Parathyroid adenoma (tissue), 2 donors: ENCODE measurements at regions not wholly inside any gene's neighbourhood (a gene's known extent, or its start where the extent isn't known, plus 50 kb on each side); places are given as distances from the start of the nearest gene placed in this dataset.

Source experiments
- H2AFZ ChIP-seq: fragments of 300-600 bp; sonication (generic); one replicate; pipeline ENCODE4 v1.7.0; 2017; ENCODE audit warnings: antibody characterized with exemption, mild to moderate bottlenecking
- H3K27ac ChIP-seq: fragments of 300-600 bp; sonication (generic); one replicate; pipeline ENCODE4 v1.7.0; 2017
- H3K27me3 ChIP-seq: fragments of 300-600 bp; sonication (generic); one replicate; pipeline ENCODE4 v1.7.0; 2017; ENCODE audit warnings: low read length; ENCODE audit not compliant: control insufficient read depth, insufficient read depth
- H3K36me3 ChIP-seq: fragments of 300-600 bp; sonication (generic); one replicate; pipeline ENCODE4 v1.7.0; 2017; ENCODE audit warnings: low read length; ENCODE audit not compliant: control insufficient read depth, insufficient read depth
- H3K4me1 ChIP-seq: fragments of 300-600 bp; sonication (generic); one replicate; pipeline ENCODE4 v1.7.0; 2017; ENCODE audit warnings: control low read depth
- H3K4me2 ChIP-seq: fragments of 300-600 bp; sonication (generic); one replicate; pipeline ENCODE4 v1.7.0; 2017; ENCODE audit warnings: low read length
- H3K4me3 ChIP-seq: fragments of 300-600 bp; sonication (generic); one replicate; pipeline ENCODE4 v1.7.0; 2017; ENCODE audit warnings: low read depth, low read length
- H3K79me2 ChIP-seq: fragments of 300-600 bp; sonication (generic); one replicate; pipeline ENCODE4 v1.7.0; 2017; ENCODE audit warnings: control low read depth
- H3K9ac ChIP-seq: fragments of 300-600 bp; sonication (generic); one replicate; pipeline ENCODE4 v1.7.0; 2017; ENCODE audit warnings: mild to moderate bottlenecking
- H3K9me3 ChIP-seq: fragments of 300-600 bp; sonication (generic); one replicate; pipeline ENCODE4 v1.7.0; 2017; ENCODE audit warnings: low read length; ENCODE audit not compliant: control insufficient read depth
- TF ChIP-seq, protein P1 (sequence below): fragments of 300-600 bp; sonication (generic); IDR thresholded peaks from one replicate; pipeline ENCODE4 v1.7.0; 2017; ENCODE audit warnings: antibody characterized with exemption, mild to moderate bottlenecking
- donor health status: primary hyperparathyroidism.

DNA sequence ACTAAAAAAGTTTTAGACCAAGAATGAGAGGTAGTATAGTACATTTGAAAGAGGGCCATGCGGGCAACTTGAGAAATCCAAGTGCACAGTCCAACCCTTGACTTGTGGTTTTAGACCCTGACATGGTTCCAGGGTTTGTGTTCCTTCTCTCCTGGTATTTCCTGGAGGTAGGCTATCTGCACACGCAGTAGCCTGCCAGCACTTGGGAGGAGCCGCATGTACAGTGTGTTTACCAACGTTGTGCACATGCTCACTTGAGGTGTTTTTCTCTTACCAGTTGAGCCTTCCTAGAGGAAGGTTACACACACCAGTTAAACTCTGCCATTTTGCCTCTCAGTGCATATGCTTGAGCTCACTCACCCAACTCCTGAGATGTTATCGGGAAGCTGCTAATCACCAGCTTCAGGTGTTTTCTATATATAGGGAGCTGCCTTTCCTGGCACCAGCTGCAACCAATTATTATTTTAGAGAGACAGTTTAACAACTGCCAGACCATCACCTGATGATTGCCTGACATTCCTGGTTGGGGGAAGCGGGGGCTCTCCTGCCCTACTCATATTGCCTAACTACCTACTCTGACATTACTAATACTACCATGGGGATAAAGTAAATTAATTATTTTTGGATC, 593.4 kb upstream of the TUSC1 start:
- H3K27ac ChIP-seq = no peak overlapping the region
- no peak overlapping the region for H3K4me3 ChIP-seq
- TF ChIP-seq, protein P1, sequence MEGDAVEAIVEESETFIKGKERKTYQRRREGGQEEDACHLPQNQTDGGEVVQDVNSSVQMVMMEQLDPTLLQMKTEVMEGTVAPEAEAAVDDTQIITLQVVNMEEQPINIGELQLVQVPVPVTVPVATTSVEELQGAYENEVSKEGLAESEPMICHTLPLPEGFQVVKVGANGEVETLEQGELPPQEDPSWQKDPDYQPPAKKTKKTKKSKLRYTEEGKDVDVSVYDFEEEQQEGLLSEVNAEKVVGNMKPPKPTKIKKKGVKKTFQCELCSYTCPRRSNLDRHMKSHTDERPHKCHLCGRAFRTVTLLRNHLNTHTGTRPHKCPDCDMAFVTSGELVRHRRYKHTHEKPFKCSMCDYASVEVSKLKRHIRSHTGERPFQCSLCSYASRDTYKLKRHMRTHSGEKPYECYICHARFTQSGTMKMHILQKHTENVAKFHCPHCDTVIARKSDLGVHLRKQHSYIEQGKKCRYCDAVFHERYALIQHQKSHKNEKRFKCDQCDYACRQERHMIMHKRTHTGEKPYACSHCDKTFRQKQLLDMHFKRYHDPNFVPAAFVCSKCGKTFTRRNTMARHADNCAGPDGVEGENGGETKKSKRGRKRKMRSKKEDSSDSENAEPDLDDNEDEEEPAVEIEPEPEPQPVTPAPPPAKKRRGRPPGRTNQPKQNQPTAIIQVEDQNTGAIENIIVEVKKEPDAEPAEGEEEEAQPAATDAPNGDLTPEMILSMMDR = no peak
- H3K4me2 ChIP-seq = no peak overlapping the region
- no peaks in the 10 kb centered on the region for H3K9me3 ChIP-seq
- H3K27me3 ChIP-seq = no peaks in the 10 kb centered on the region
- no peak overlapping the region for H2AFZ ChIP-seq
- no peaks in the 10 kb centered on the region for H3K4me1 ChIP-seq
- no peak overlapping the region for H3K9ac ChIP-seq
- no peaks in the 10 kb centered on the region for H3K79me2 ChIP-seq
- H3K36me3 ChIP-seq = no peaks in the 10 kb centered on the region

DNA sequence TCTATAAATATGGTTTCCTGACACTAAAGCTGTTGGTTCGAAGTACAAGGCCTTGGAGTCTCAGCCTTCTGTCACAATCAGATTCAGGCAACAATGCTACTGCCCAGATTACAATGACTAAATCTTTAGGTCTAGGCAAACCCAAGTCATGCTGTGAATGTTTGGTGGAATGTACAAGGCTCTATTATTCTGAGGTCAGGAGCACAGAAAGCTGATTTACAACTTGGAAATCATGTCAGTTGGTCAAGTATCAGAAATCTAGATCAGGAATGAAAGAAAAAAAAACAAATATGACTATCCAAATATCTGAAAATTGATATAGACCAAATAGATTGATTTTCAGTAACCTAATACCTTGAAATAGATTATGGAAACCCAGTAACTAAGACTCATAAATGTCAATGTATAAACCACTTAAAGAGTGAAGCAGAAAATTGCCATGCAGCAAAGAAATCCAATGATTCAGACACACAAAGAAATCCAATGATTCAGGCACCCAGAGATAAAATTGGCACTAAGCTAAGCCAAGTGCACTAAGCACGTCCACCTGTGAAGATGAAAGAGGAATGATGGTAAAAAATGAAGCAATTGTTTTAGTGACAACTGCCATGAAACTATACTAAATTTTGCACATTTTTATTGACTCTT, 588.0 kb upstream of the TUSC1 start:
- no peak overlapping the region for H3K9ac ChIP-seq
- no peak overlapping the region for H3K27ac ChIP-seq
- H3K4me2 ChIP-seq = no peak overlapping the region
- no peaks in the 10 kb centered on the region for H3K36me3 ChIP-seq
- H3K4me3 ChIP-seq = no peak overlapping the region
- no peak overlapping the region for H2AFZ ChIP-seq
- no peaks in the 10 kb centered on the region for H3K4me1 ChIP-seq
- H3K79me2 ChIP-seq = no peaks in the 10 kb centered on the region
- TF ChIP-seq, protein P1 = no peak
- no peaks in the 10 kb centered on the region for H3K9me3 ChIP-seq
- no peaks in the 10 kb centered on the region for H3K27me3 ChIP-seq

DNA sequence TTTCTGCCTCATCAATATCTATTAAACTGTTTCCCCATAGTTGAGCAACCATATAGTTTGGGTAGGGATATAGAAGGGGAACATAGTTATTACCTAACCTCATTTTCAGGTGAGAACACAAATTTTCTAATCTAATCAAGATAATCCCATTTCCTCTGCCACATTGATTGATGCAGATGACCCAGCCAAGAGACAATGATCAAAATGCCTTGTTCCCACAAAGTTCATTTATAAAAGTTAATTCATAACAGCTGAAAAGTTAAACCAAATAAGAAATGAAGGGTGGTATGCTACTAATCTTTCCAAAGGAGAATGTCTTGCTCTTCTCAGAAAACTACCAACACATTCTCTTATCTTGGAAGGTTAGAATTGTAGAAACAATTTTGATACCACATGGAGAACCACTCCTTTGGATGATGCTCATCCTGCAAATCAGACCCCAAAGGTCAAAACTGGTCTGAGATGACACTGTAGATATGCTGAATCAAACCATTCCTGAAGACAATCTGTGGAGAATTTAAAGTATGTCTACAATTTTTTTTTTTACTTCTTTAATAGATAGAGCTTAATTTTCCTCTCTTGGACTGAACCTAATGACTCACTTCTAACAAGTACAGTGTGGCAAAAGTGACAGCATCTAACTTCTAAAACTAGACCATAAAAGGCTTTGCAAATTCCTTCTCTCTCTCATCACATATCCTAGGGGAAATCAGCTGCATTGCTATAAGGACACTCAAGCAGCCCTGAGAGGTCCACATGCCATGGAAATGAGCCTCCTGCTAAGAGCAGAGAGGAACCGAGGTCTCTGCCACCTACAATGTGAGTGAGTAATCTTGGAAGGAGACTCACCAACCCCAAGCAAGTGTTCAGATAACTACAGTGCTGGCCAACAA, 586.7 kb upstream of the TUSC1 start:
- Histone ChIP-seq H3K4me1 (no peaks in the 10 kb centered on the region), H3K27ac (no peak overlapping the region), H3K27me3 (no peaks in the 10 kb centered on the region), H3K4me2 (no peak overlapping the region), H3K4me3 (no peak overlapping the region), H3K9ac (no peak overlapping the region), H3K36me3 (no peaks in the 10 kb centered on the region), H2AFZ (no peak overlapping the region), H3K9me3 (no peaks in the 10 kb centered on the region), H3K79me2 (no peaks in the 10 kb centered on the region)
- TF ChIP-seq, protein P1 = no peak

DNA sequence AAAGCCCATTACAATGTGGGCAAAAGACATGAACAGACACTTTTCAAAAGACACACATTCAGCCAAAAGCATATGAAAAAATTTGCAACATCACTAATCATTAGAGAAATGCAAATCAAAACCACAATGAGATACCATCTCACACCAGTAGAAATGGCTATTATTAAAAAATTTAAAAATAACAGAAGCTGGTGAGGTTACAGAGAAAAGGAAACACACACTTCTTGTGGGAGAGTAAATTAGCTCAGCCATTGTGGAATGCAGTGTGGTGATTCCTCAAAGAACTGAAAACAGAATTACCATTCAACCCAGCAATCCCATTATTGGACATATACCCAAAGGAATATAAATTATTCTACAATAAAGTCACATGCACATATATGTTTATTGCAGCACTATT, 585.2 kb upstream of the TUSC1 start:
- Histone ChIP-seq H3K4me2 (no peak overlapping the region), H3K27me3 (no peaks in the 10 kb centered on the region), H3K36me3 (no peaks in the 10 kb centered on the region), H3K4me1 (no peaks in the 10 kb centered on the region), H3K79me2 (no peaks in the 10 kb centered on the region), H3K9ac (no peak overlapping the region), H2AFZ (no peak overlapping the region), H3K27ac (no peak overlapping the region), H3K4me3 (no peak overlapping the region), H3K9me3 (no peaks in the 10 kb centered on the region)
- TF ChIP-seq, protein P1 = no peak
